IMR-90 (cell line): ENCODE measurements at regions not wholly inside any gene's neighbourhood (a gene's known extent, or its start where the extent isn't known, plus 50 kb on each side); places are given as distances from the start of the nearest gene placed in this dataset.
"Not testable (repeated sequence)": the region's sequence is repeated elsewhere in the genome, so short reads cannot be mapped to it uniquely, and the experiment has no call there.

Source experiments
- ATAC-seq: fragments of 200-7000 bp; cut with Tn5 transposase; 2 replicates; pipeline ENCODE4 v1.9.1; 2020; ENCODE audit warnings: low read depth, mild to moderate bottlenecking, moderate library complexity
- BruUV-seq: library from RNA; stranded (reverse); fragments of 400-500 nt; replicated peaks from 2 replicates; lab custom pipeline; 2021; lab: Mats Ljungman, UMichigan
- CTCF ChIA-PET: fragments of 300-600 bp; formaldehyde crosslinking; extraction: SDS; loops from one replicate; lab custom pipeline; 2021; ENCODE audit warnings: antibody characterized with exemption; lab: Yijun Ruan, JAX
- POLR2A ChIA-PET: fragments of 300-600 bp; sonication (Branson Sonifier 250); formaldehyde crosslinking; loops from one replicate; lab custom pipeline; 2022; ENCODE audit warnings: antibody characterized with exemption; ENCODE audit not compliant: unreplicated experiment; lab: Charles Lee
- DNase-seq: peaks from one replicate; pipeline ENCODE4 v3.0.0; 2013
- H2AFZ ChIP-seq: replicated peaks from 2 replicates; pipeline ENCODE3; 2013; ENCODE audit warnings: low read length, mild to moderate bottlenecking; ENCODE audit not compliant: poor library complexity
- H2AK5ac ChIP-seq: 2 replicates; pipeline ENCODE4 v1.6.1; 2013; ENCODE audit warnings: low read depth, low read length, inconsistent platforms
- H2AK9ac ChIP-seq: replicated peaks from 2 replicates; pipeline ENCODE3; 2013; ENCODE audit warnings: mild to moderate bottlenecking, low read depth, low read length, moderate library complexity; ENCODE audit not compliant: poor library complexity
- H2BK120ac ChIP-seq: 2 replicates; pipeline ENCODE4 v1.6.1; 2013; ENCODE audit warnings: low read depth, low read length, inconsistent platforms
- H2BK15ac ChIP-seq: 3 replicates; pipeline ENCODE4 v1.6.1; 2013; ENCODE audit warnings: low read depth, low read length, inconsistent platforms
- H2BK20ac ChIP-seq: 2 replicates; pipeline ENCODE4 v1.6.1; 2013; ENCODE audit warnings: low read depth, mild to moderate bottlenecking, inconsistent platforms, low read length, moderate library complexity
- H2BK5ac ChIP-seq: 2 replicates; pipeline ENCODE4 v1.6.1; 2013; ENCODE audit warnings: mild to moderate bottlenecking, low read depth, low read length, inconsistent platforms; ENCODE audit not compliant: poor library complexity, severe bottlenecking
- H3K14ac ChIP-seq: replicated peaks from 2 replicates; pipeline ENCODE4 v1.6.1; 2013; ENCODE audit warnings: low read depth, low read length, inconsistent platforms
- H3K18ac ChIP-seq: 2 replicates; pipeline ENCODE4 v1.6.1; 2013; ENCODE audit warnings: low read depth, low read length, control low read depth
- H3K23ac ChIP-seq: 2 replicates; pipeline ENCODE4 v1.6.1; 2013; ENCODE audit warnings: low read depth, low read length, inconsistent platforms
- H3K27ac ChIP-seq: 2 replicates; pipeline ENCODE4 v1.5.1; 2013; ENCODE audit warnings: mild to moderate bottlenecking, control low read depth, low read length; ENCODE audit not compliant: insufficient read depth
- H3K27me3 ChIP-seq: 2 replicates; pipeline ENCODE4 v1.6.1; 2013; ENCODE audit warnings: low read length; ENCODE audit not compliant: control insufficient read depth, insufficient read depth
- H3K36me3 ChIP-seq: 2 replicates; pipeline ENCODE4 v1.6.1; 2013; ENCODE audit warnings: low read length, mixed read lengths; ENCODE audit not compliant: control insufficient read depth, insufficient read depth
- H3K4ac ChIP-seq: 2 replicates; pipeline ENCODE4 v1.6.1; 2013; ENCODE audit warnings: low read depth, low read length, inconsistent platforms
- H3K4me1 ChIP-seq: 2 replicates; pipeline ENCODE4 v1.6.1; 2013; ENCODE audit warnings: low read length, mixed read lengths; ENCODE audit not compliant: control insufficient read depth, insufficient read depth
- H3K4me2 ChIP-seq: 2 replicates; pipeline ENCODE4 v1.6.1; 2013; ENCODE audit warnings: low read depth, mild to moderate bottlenecking, control low read depth, low read length, moderate library complexity
- H3K4me3 ChIP-seq: 2 replicates; pipeline ENCODE4 v1.5.1; 2013; ENCODE audit warnings: low read depth, mild to moderate bottlenecking, control low read depth, low read length, moderate library complexity; ENCODE audit not compliant: insufficient read depth
- H3K56ac ChIP-seq: 2 replicates; pipeline ENCODE4 v1.6.1; 2013; ENCODE audit warnings: low read length, inconsistent platforms; ENCODE audit not compliant: insufficient read depth; ENCODE audit errors: extremely low read depth
- H3K79me1 ChIP-seq, 2 experiments: 2 replicates each; pipeline ENCODE4 v1.6.1; 2013; ENCODE audit warnings: low read length in 2 of 2, inconsistent platforms in 1 of 2, low read depth in 1 of 2
- H3K9ac ChIP-seq: 2 replicates; pipeline ENCODE4 v1.6.1; 2013; ENCODE audit warnings: low read depth, low read length, control low read depth
- H3K9me1 ChIP-seq: 2 replicates; pipeline ENCODE4 v1.6.1; 2013; ENCODE audit warnings: low read length, inconsistent platforms; ENCODE audit not compliant: insufficient read depth
- H3K9me3 ChIP-seq: 2 replicates; pipeline ENCODE4 v1.6.1; 2013; ENCODE audit warnings: low read length; ENCODE audit not compliant: control insufficient read depth, insufficient read depth
- H4K20me1 ChIP-seq: 2 replicates; pipeline ENCODE4 v1.6.1; 2013; ENCODE audit warnings: low read length, inconsistent platforms; ENCODE audit not compliant: insufficient read depth
- H4K5ac ChIP-seq: 2 replicates; pipeline ENCODE4 v1.6.1; 2013; ENCODE audit warnings: mild to moderate bottlenecking, low read depth, low read length, control low read depth
- H4K8ac ChIP-seq, 2 experiments: 2 replicates each; pipeline ENCODE4 v1.6.1; 2013; ENCODE audit warnings: low read depth in 2 of 2, low read length in 2 of 2, control low read depth in 1 of 2, inconsistent platforms in 1 of 2
- H4K91ac ChIP-seq: 2 replicates; pipeline ENCODE4 v1.6.1; 2013; ENCODE audit warnings: low read depth, low read length, inconsistent platforms; ENCODE audit not compliant: insufficient read depth
- WGBS, 2 experiments: methylation state at CpG; one replicate each; pipeline versions ENCODE4 v1.1.5 to v1.1.7; 2013; ENCODE audit warnings: missing lambda C conversion rate in 2 of 2; ENCODE audit not compliant: insufficient read length in 1 of 2; ENCODE audit errors: extremely low coverage in 2 of 2; 5-methylcytosine and 5-hydroxymethylcytosine counted together
- dilution Hi-C: fragments of 300-500 bp; cut with HindIII; formaldehyde crosslinking; loops from one replicate; pipeline ENCODE4 v1.14.3; 2018; ENCODE audit warnings: low sequenced_read_pairs; ENCODE audit not compliant: unreplicated experiment
- in situ Hi-C: fragments of 300-500 bp; cut with MboI; formaldehyde crosslinking; loops from 3 replicates; pipeline ENCODE4 v1.14.3; 2019; ENCODE audit warnings: low sequenced_read_pairs, inconsistent platforms, mixed read lengths
- intact Hi-C: fragments of 100-400 bp; cut with micrococcal nuclease; formaldehyde crosslinking; loops from 2 replicates; pipeline ENCODE4 v1.10.0; 2022

GRCh38 chr2:87464219-87464618 lies 283.7 kb upstream of the PLGLB2 start:
- H4K91ac ChIP-seq, H3K14ac ChIP-seq, H3K79me1 ChIP-seq, H4K5ac ChIP-seq, H2AK9ac ChIP-seq, H2BK20ac ChIP-seq, BruUV-seq, H3K9me1 ChIP-seq, DNase-seq, H4K8ac ChIP-seq, H2AFZ ChIP-seq, POLR2A ChIA-PET, H2AK5ac ChIP-seq, H2BK15ac ChIP-seq, H3K9ac ChIP-seq, H3K4me2 ChIP-seq, H3K4me3 ChIP-seq, in situ Hi-C loops, CTCF ChIA-PET, H2BK5ac ChIP-seq, H3K9me3 ChIP-seq, dilution Hi-C loops, H2BK120ac ChIP-seq, ATAC-seq, H3K4ac ChIP-seq, H3K18ac ChIP-seq, H3K27ac ChIP-seq, H3K36me3 ChIP-seq, H3K23ac ChIP-seq, H3K27me3 ChIP-seq, H3K56ac ChIP-seq, intact Hi-C loops: not testable (repeated sequence)
- Histone ChIP-seq H3K4me1 (peaks cover 19% of the 10 kb centered on the region), H4K20me1 (peaks cover 57% of the 10 kb centered on the region)
- WGBS, 2 experiments = no CpG with 5 or more reads among the region's 2 CpGs

- H4K91ac ChIP-seq, H3K27me3 ChIP-seq, H3K4me2 ChIP-seq, H3K56ac ChIP-seq, H4K8ac ChIP-seq, H3K79me1 ChIP-seq, H2AK9ac ChIP-seq, H2BK120ac ChIP-seq, CTCF ChIA-PET, ATAC-seq, H2BK15ac ChIP-seq, H4K5ac ChIP-seq, H3K9ac ChIP-seq, H3K18ac ChIP-seq, DNase-seq, H2AK5ac ChIP-seq, H3K23ac ChIP-seq, H3K4ac ChIP-seq, H2BK5ac ChIP-seq, H3K27ac ChIP-seq, H3K14ac ChIP-seq, H2AFZ ChIP-seq, H3K4me3 ChIP-seq, H3K36me3 ChIP-seq, in situ Hi-C loops, BruUV-seq, intact Hi-C loops, H2BK20ac ChIP-seq, H3K9me3 ChIP-seq, H3K9me1 ChIP-seq, POLR2A ChIA-PET, dilution Hi-C loops: not testable (repeated sequence)
- H3K4me1 ChIP-seq = peaks cover 16% of the 10 kb centered on the region
- peaks cover 61% of the 10 kb centered on the region for H4K20me1 ChIP-seq
- WGBS, 2 experiments = no CpG with 5 or more reads among the region's 3 CpGs
Observed at GRCh38 chr2:87465730-87466129, 282.2 kb upstream of the PLGLB2 start.
